ENCODE measurements at regions not wholly inside any gene's neighbourhood (a gene's known extent, or its start where the extent isn't known, plus 50 kb on each side); places are given as distances from the start of the nearest gene placed in this dataset.

DNA sequence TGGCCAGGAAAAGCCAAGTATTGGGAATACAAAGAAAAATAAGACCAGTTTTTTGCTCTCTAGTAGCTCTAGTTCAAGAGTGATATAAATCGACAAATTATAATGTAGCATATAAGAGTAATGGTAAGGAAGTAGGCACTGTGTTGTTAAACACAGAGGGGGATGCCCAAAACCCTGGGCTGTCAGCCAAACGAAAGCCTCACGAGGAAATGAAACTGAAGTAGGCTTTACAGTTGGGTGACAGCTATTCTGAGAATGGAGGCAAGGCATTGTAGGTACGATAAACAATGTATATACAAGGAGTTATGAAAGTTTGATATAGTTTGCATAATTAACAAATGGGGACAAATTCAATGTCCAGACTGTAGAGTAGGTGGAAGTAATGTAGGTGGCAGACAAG, 176.4 kb downstream of the FAM181B start:
- TF ChIP-seq POLR2AphosphoS5 (IDR thresholded peaks at IDR 0.05; ENCODE audit: low read depth, low read length) (no peak), POLR2A (IDR thresholded peaks at IDR 0.05; ENCODE audit: low read depth, low read length) (no peak)

Data from GM12892 (cell line).